ENCODE measurements at regions not wholly inside any gene's neighbourhood (a gene's known extent, or its start where the extent isn't known, plus 50 kb on each side); places are given as distances from the start of the nearest gene placed in this dataset.

DNA sequence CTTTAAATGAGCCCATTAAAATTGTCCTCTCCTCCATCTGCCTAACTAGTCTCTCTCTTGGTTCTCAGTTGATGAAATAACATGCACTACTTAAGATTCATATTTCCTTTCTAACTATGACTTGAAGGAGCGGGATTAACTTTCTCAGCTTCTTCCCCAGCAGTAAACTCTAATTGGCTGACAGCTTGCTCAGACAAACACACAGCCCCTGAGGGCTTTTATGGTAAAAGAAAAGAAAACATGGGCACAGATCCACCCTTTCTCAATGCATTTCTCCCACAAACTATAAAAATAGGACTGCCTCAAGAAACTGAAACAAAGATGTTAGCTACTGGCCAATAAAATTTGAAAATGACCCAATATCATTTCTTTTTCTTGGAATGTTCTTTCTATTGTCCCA lies 703.1 kb downstream of the ADGRL2 start:
- Histone ChIP-seq H3K9me3 (ENCODE audit: control insufficient read depth in 2 of 3, insufficient read depth in 1 of 3, low read length in 3 of 3) (no peaks in the 10 kb centered on the region), H3K9ac (ENCODE audit: low read length in 3 of 3) (no peak overlapping the region), H3K27me3 (ENCODE audit: control insufficient read depth, insufficient read depth, low read length) (no peaks in the 10 kb centered on the region), H3K27ac (ENCODE audit: low read depth in 2 of 2, low read length in 2 of 2) (no peak overlapping the region), H3K4me1 (ENCODE audit: control insufficient read depth in 2 of 3, insufficient read depth in 2 of 3, low read depth in 1 of 3, low read length in 3 of 3) (no peaks in the 10 kb centered on the region), H3K4me3 (ENCODE audit: low read length in 3 of 3) (no peak overlapping the region), H3K36me3 (ENCODE audit: control insufficient read depth in 2 of 3, insufficient read depth in 3 of 3, low read length in 3 of 3) (no peaks in the 10 kb centered on the region)
- peak in 1 of 5 donors; percentile 3 for DNase-seq
- TF ChIP-seq, protein P1, sequence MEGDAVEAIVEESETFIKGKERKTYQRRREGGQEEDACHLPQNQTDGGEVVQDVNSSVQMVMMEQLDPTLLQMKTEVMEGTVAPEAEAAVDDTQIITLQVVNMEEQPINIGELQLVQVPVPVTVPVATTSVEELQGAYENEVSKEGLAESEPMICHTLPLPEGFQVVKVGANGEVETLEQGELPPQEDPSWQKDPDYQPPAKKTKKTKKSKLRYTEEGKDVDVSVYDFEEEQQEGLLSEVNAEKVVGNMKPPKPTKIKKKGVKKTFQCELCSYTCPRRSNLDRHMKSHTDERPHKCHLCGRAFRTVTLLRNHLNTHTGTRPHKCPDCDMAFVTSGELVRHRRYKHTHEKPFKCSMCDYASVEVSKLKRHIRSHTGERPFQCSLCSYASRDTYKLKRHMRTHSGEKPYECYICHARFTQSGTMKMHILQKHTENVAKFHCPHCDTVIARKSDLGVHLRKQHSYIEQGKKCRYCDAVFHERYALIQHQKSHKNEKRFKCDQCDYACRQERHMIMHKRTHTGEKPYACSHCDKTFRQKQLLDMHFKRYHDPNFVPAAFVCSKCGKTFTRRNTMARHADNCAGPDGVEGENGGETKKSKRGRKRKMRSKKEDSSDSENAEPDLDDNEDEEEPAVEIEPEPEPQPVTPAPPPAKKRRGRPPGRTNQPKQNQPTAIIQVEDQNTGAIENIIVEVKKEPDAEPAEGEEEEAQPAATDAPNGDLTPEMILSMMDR (IDR thresholded peaks at IDR 0.05; ENCODE audit: borderline replicate concordance, extremely low read depth, insufficient read depth), result no peak
- no peak for FAIRE-seq
- intact Hi-C loops (cut with DNase I), result no loop called here

DNA sequence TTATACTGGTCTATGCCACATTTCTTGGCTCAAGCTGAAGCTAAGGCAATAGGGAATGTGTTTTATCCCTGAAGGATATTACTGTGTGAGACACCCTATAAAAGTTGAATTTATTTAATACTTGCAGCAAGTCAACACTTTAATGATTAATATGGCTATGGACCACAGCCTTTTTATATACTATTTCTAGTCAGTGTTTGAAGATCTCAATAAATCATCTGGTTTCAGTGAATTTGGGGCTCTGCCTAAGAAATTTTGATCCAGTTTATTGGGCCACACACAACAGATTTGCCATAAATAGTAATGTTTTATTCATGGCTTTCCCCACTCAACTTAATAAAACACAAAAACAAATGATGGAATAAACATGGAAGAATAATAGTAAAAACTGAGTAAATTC lies 698.3 kb downstream of the ADGRL2 start:
- no peaks in the 10 kb centered on the region for H3K36me3 ChIP-seq (ENCODE audit: control insufficient read depth in 2 of 3, insufficient read depth in 3 of 3, low read length in 3 of 3)
- no peak overlapping the region for H3K4me3 ChIP-seq (ENCODE audit: low read length in 3 of 3)
- FAIRE-seq, result no peak
- TF ChIP-seq, protein P1 (IDR thresholded peaks at IDR 0.05; ENCODE audit: borderline replicate concordance, extremely low read depth, insufficient read depth), result no peak
- no peaks in the 10 kb centered on the region for H3K27me3 ChIP-seq (ENCODE audit: control insufficient read depth, insufficient read depth, low read length)
- H3K27ac ChIP-seq (ENCODE audit: low read depth in 2 of 2, low read length in 2 of 2), result no peak overlapping the region
- H3K9ac ChIP-seq (ENCODE audit: low read length in 3 of 3), result no peak overlapping the region
- intact Hi-C loops (cut with DNase I), result no loop called here
- peaks cover 0 to 10% (median 0%) of the 10 kb centered on the region in 3 donors for H3K9me3 ChIP-seq (ENCODE audit: control insufficient read depth in 2 of 3, insufficient read depth in 1 of 3, low read length in 3 of 3)
- peak in 2 of 5 donors; percentile 37 to 61 for DNase-seq
- no peaks in the 10 kb centered on the region for H3K4me1 ChIP-seq (ENCODE audit: control insufficient read depth in 2 of 3, insufficient read depth in 2 of 3, low read depth in 1 of 3, low read length in 3 of 3)

DNA sequence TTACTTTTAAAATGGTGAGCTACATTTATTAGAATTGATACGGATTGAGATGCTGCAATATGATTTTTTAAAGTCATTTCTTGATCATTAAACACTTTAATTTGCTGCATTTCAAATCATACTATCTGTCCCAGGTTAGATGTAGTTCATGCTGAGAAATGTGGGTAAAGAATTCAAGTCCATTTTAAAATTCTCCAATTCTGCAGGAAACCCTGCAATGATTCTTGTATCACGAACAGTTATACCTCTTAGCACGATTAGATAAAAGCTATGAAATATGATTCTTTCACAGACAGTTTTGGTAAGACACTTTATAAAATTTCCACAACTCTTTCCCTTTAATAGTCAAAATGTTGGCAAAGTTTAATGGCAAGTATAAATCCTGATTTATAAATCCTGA lies 693.4 kb downstream of the ADGRL2 start:
- intact Hi-C loops (cut with DNase I), result no loop called here
- Histone ChIP-seq H3K4me1 (ENCODE audit: control insufficient read depth in 2 of 3, insufficient read depth in 2 of 3, low read depth in 1 of 3, low read length in 3 of 3) (no peaks in the 10 kb centered on the region), H3K27me3 (ENCODE audit: control insufficient read depth, insufficient read depth, low read length) (no peaks in the 10 kb centered on the region), H3K9ac (ENCODE audit: low read length in 3 of 3) (no peak overlapping the region), H3K4me3 (ENCODE audit: low read length in 3 of 3) (no peak overlapping the region), H3K9me3 (ENCODE audit: control insufficient read depth in 2 of 3, insufficient read depth in 1 of 3, low read length in 3 of 3) (peaks cover 0 to 14% (median 0%) of the 10 kb centered on the region in 3 donors), H3K36me3 (ENCODE audit: control insufficient read depth in 2 of 3, insufficient read depth in 3 of 3, low read length in 3 of 3) (no peaks in the 10 kb centered on the region), H3K27ac (ENCODE audit: low read depth in 2 of 2, low read length in 2 of 2) (no peak overlapping the region)
- no peak for DNase-seq
- TF ChIP-seq, protein P1 (IDR thresholded peaks at IDR 0.05; ENCODE audit: borderline replicate concordance, extremely low read depth, insufficient read depth), result no peak
- FAIRE-seq, result no peak

DNA sequence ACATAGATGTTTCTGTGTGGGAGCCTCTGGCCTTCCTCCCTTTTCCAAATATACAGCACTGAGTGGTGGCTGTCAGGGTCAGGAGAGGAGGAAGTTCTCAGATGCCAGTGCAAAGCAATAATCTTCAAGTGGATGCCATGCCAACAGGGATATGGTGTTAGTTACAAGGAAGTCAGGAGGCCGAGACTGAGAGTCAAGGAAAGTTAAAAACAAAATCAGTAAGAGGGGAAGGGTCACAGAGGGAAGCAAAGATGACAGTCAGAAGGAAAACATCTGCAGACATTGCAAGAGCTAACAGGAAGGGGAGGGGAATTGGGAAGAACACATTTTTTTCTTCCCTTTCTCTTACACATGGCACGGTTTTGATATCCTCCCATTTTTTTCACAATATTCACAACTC lies 691.4 kb downstream of the ADGRL2 start:
- Histone ChIP-seq H3K27ac (ENCODE audit: low read depth in 2 of 2, low read length in 2 of 2) (no peak overlapping the region), H3K36me3 (ENCODE audit: control insufficient read depth in 2 of 3, insufficient read depth in 3 of 3, low read length in 3 of 3) (no peaks in the 10 kb centered on the region), H3K9ac (ENCODE audit: low read length in 3 of 3) (no peak overlapping the region), H3K4me3 (ENCODE audit: low read length in 3 of 3) (no peak overlapping the region), H3K9me3 (ENCODE audit: control insufficient read depth in 2 of 3, insufficient read depth in 1 of 3, low read length in 3 of 3) (peaks cover 0 to 14% (median 0%) of the 10 kb centered on the region in 3 donors), H3K27me3 (ENCODE audit: control insufficient read depth, insufficient read depth, low read length) (no peaks in the 10 kb centered on the region), H3K4me1 (ENCODE audit: control insufficient read depth in 2 of 3, insufficient read depth in 2 of 3, low read depth in 1 of 3, low read length in 3 of 3) (no peaks in the 10 kb centered on the region)
- intact Hi-C loops (cut with DNase I), result no loop called here
- TF ChIP-seq, protein P1 (IDR thresholded peaks at IDR 0.05; ENCODE audit: borderline replicate concordance, extremely low read depth, insufficient read depth), result no peak
- DNase-seq (peak in 4 of 5 donors; percentile 47 to 87 (median 70)), FAIRE-seq (no peak)
